ENCODE measurements at regions not wholly inside any gene's neighbourhood (a gene's known extent, or its start where the extent isn't known, plus 50 kb on each side); places are given as distances from the start of the nearest gene placed in this dataset.

DNA sequence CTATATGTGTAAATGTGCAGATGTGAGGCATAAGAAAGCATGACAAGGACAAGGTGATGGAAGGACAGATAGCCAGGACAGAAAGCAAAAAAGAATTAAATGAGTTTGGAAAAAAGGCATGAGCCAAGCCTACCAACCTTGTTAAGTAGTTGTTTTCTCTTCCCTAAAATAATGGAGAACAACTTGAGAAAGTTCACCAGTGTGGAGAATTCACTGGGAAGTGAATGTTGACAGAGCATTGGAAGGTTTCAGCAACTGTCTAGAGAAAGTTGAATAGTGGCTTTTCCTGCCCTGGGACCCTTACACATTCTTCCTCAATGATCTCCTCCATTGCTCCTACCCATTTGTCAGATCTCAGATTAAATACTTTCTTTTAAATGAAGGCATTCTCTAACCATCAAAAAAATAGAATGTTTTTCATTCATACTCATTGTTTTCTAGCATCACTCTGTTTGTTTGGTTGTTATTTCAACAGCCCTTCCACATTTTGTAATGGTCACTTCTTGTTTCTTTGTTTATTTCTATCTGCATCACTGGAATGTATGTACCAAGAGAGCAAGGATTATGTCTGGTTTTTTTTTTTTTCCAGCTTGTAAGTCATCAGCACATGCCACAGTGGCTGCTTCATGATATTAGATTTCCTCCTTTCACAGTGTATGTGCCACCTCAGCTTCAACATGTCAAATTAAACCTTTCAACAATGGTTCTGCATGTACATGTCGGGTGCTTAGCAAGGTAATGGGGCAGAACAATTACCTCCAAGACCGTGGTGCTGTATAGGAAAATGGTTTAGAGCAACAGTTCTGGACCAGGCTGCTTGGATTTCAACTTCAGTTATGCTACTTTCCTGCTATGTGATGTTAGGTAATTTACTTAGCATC is 586.0 kb upstream of the VRK2 start:
- Histone ChIP-seq H3K36me3 (no peaks in the 10 kb centered on the region), H3K27ac (no peak overlapping the region), H3K4me1 (ENCODE audit: insufficient read depth) (no peaks in the 10 kb centered on the region), H3K4me3 (no peak overlapping the region), H3K27me3 (no peaks in the 10 kb centered on the region), H3K9me3 (no peaks in the 10 kb centered on the region)
- WGBS, 3 donors: 82 to 95% (median 91%) methylated on average over 2 of the region's 2 CpGs
- no peak for DNase-seq
- no peak for TF ChIP-seq POLR2A (IDR thresholded peaks at IDR 0.05)
- TF ChIP-seq, protein P1, sequence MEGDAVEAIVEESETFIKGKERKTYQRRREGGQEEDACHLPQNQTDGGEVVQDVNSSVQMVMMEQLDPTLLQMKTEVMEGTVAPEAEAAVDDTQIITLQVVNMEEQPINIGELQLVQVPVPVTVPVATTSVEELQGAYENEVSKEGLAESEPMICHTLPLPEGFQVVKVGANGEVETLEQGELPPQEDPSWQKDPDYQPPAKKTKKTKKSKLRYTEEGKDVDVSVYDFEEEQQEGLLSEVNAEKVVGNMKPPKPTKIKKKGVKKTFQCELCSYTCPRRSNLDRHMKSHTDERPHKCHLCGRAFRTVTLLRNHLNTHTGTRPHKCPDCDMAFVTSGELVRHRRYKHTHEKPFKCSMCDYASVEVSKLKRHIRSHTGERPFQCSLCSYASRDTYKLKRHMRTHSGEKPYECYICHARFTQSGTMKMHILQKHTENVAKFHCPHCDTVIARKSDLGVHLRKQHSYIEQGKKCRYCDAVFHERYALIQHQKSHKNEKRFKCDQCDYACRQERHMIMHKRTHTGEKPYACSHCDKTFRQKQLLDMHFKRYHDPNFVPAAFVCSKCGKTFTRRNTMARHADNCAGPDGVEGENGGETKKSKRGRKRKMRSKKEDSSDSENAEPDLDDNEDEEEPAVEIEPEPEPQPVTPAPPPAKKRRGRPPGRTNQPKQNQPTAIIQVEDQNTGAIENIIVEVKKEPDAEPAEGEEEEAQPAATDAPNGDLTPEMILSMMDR (IDR thresholded peaks at IDR 0.05): no peak
- no peak for TF ChIP-seq EP300 (IDR thresholded peaks at IDR 0.05)
- intact Hi-C loops (cut with DNase I): no loop called here

DNA sequence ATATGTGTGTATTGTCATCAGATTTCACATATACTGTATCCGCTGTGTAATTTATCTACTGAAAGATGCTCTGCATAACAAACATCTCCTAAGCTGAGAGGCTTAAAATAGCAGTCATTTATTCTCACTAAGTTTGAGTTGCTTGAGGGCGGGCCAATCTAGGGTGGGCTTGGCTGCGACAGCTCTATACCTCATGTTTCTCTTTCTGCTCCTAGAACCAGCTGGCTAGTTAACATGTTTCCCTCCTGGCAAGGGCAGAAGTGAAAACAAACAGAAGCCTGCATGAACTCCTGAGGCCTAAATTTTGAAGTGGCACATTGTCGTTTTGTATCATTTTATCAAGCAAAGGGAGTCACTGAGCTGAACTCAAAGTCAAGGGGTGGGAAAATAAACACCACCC is 585.0 kb upstream of the VRK2 start:
- WGBS, 3 donors: 52 to 63% (median 54%) methylated on average over 4 of the region's 4 CpGs
- Histone ChIP-seq H3K9me3 (no peaks in the 10 kb centered on the region), H3K4me1 (ENCODE audit: insufficient read depth) (no peaks in the 10 kb centered on the region), H3K27me3 (no peaks in the 10 kb centered on the region), H3K4me3 (no peak overlapping the region), H3K36me3 (no peaks in the 10 kb centered on the region), H3K27ac (no peak overlapping the region)
- no peak for DNase-seq
- intact Hi-C loops (cut with DNase I): no loop called here
- TF ChIP-seq, protein P1 (IDR thresholded peaks at IDR 0.05): no peak
- TF ChIP-seq EP300 (IDR thresholded peaks at IDR 0.05) (no peak), POLR2A (IDR thresholded peaks at IDR 0.05) (no peak)

DNA sequence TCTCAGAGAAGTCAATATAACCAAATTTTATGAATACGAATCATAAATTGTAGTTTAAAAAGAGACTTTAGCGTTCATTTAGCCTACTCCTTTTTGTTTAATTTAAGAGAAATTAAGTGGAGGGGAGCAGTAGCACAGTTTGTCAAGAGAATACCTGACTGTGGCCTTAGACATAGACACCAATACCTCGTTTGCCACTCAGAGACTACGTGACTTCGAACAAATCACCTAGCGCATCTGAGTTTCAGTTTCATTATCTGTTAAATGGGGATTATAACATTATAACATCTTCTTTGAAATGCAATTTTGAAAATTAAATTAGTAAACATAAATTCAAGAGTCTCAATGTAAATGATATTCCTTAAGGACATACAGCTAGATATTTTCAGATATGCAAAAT is 581.5 kb upstream of the VRK2 start:
- no peaks in the 10 kb centered on the region for H3K9me3 ChIP-seq
- no peaks in the 10 kb centered on the region for H3K36me3 ChIP-seq
- intact Hi-C loops (cut with DNase I): no loop called here
- WGBS, 3 donors: 84 to 90% (median 86%) methylated on average over 6 of the region's 6 CpGs
- H3K27me3 ChIP-seq: no peaks in the 10 kb centered on the region
- H3K27ac ChIP-seq: no peak overlapping the region
- no peak for TF ChIP-seq EP300 (IDR thresholded peaks at IDR 0.05)
- TF ChIP-seq, protein P1 (IDR thresholded peaks at IDR 0.05): no peak
- no peak for TF ChIP-seq POLR2A (IDR thresholded peaks at IDR 0.05)
- no peaks in the 10 kb centered on the region for H3K4me1 ChIP-seq (ENCODE audit: insufficient read depth)
- no peak for DNase-seq
- H3K4me3 ChIP-seq: no peak overlapping the region

DNA sequence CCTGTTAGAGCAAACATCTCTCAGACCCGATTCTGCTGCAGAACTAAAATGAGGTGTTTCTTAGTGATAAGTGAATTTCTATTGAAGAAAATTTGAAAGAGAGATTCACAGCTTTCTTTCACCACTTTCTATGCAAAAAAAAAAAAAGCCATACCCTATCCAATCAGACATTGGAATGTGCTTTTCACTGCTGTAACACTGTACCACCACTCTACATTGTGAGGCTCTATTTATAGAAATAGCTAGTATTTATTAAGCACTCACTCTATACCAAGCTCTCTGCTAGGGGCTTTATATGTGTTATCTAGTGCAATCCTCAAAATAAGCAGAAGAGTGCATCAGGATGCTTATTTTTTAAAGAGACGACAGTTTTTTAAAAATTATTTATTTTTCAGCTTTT is 580.6 kb upstream of the VRK2 start:
- Histone ChIP-seq H3K27me3 (no peaks in the 10 kb centered on the region), H3K9me3 (no peaks in the 10 kb centered on the region), H3K4me3 (no peak overlapping the region), H3K4me1 (ENCODE audit: insufficient read depth) (no peaks in the 10 kb centered on the region), H3K36me3 (no peaks in the 10 kb centered on the region), H3K27ac (no peak overlapping the region)
- DNase-seq: no peak
- no peak for TF ChIP-seq POLR2A (IDR thresholded peaks at IDR 0.05)
- TF ChIP-seq, protein P1 (IDR thresholded peaks at IDR 0.05): no peak
- no peak for TF ChIP-seq EP300 (IDR thresholded peaks at IDR 0.05)
- WGBS, 3 donors: 60 to 64% (median 63%) methylated on average over 2 of the region's 2 CpGs
- intact Hi-C loops (cut with DNase I): no loop called here

All from ovary (tissue), 7 donors.